Mucosa of descending colon (tissue), 3 donors: ENCODE measurements at regions not wholly inside any gene's neighbourhood (a gene's known extent, or its start where the extent isn't known, plus 50 kb on each side); places are given as distances from the start of the nearest gene placed in this dataset.

ENCODE experiments used
- ATAC-seq: fragments of 200-7000 bp; cut with Tn5 transposase; one replicate; pipeline ENCODE4 v1.9.1; 2020; ENCODE audit warnings: mild to moderate bottlenecking, moderate library complexity
- DNase-seq, 3 donors: peaks; one replicate each; pipeline ENCODE4 v3.0.0-alpha.2; 2020
- H3K36me3 ChIP-seq: fragments of 200-600 bp; one replicate; pipeline ENCODE4 v1.8.0; 2021; ENCODE audit warnings: low read depth, mild to moderate bottlenecking
- H3K4me1 ChIP-seq: fragments of 200-600 bp; one replicate; pipeline ENCODE4 v1.8.0; 2021; ENCODE audit warnings: low read depth, mild to moderate bottlenecking
- H3K4me3 ChIP-seq: fragments of 200-600 bp; one replicate; pipeline ENCODE4 v1.8.0; 2021; ENCODE audit warnings: mild to moderate bottlenecking
- H3K9me3 ChIP-seq: fragments of 200-600 bp; one replicate; pipeline ENCODE4 v1.8.0; 2021; ENCODE audit warnings: mild to moderate bottlenecking
- CTCF ChIP-seq: fragments of 200-600 bp; IDR thresholded peaks from one replicate; pipeline ENCODE4 v1.8.0; 2022; ENCODE audit warnings: antibody characterized with exemption, mild to moderate bottlenecking
- intact Hi-C, 2 donors: fragments of 100-400 bp; cut with DNase I in 1 of 2; cut with micrococcal nuclease in 1 of 2; formaldehyde crosslinking; loops; one replicate each; pipeline versions ENCODE4 v1.11.0 to v1.11.1; 2022; cut with DNase I, micrococcal nuclease
- donor health status: DM: no; HTN: no; CAD: no; lungs with moderate emphysema.
- donor health status: DM: no; HTN: no; CAD: no.
- donor health status: DM: no; HTN: yes; CAD: no.

GRCh38 chr6:43949551-43949991 lies 177.7 kb downstream of the MRPL14 start:
- Histone ChIP-seq H3K4me1 (no peaks in the 10 kb centered on the region), H3K9me3 (no peaks in the 10 kb centered on the region), H3K36me3 (no peaks in the 10 kb centered on the region), H3K4me3 (no peak overlapping the region)
- DNase-seq (no peak), ATAC-seq (no peak)
- no peak for TF ChIP-seq CTCF
- intact Hi-C loops = no loop called here

GRCh38 chr6:43948527-43949485 lies 178.4 kb downstream of the MRPL14 start:
- no peak for DNase-seq
- no peak for ATAC-seq
- H3K9me3 ChIP-seq = no peaks in the 10 kb centered on the region
- no peaks in the 10 kb centered on the region for H3K36me3 ChIP-seq
- no peaks in the 10 kb centered on the region for H3K4me1 ChIP-seq
- no peak for TF ChIP-seq CTCF
- no peak overlapping the region for H3K4me3 ChIP-seq
- intact Hi-C loops = no loop called here

- H3K9me3 ChIP-seq = no peaks in the 10 kb centered on the region
- H3K4me1 ChIP-seq = no peaks in the 10 kb centered on the region
- ATAC-seq = no peak
- no peak for DNase-seq
- H3K36me3 ChIP-seq = no peaks in the 10 kb centered on the region
- no peak for TF ChIP-seq CTCF
- intact Hi-C loops = no loop called here
- H3K4me3 ChIP-seq = no peak overlapping the region
These were observed 177.8 kb downstream of the VEGFA start for GRCh38 chr6:43947860-43948259.

- intact Hi-C loops = no loop called here
- H3K4me1 ChIP-seq = no peaks in the 10 kb centered on the region
- no peak for DNase-seq
- no peaks in the 10 kb centered on the region for H3K9me3 ChIP-seq
- ATAC-seq = no peak
- no peak overlapping the region for H3K4me3 ChIP-seq
- TF ChIP-seq CTCF = no peak
- no peaks in the 10 kb centered on the region for H3K36me3 ChIP-seq
These were observed 176.8 kb downstream of the VEGFA start for GRCh38 chr6:43946641-43947363.

- H3K9me3 ChIP-seq = no peaks in the 10 kb centered on the region
- intact Hi-C loops = no loop called here
- ATAC-seq = no peak
- no peak for TF ChIP-seq CTCF
- no peaks in the 10 kb centered on the region for H3K4me1 ChIP-seq
- no peak overlapping the region for H3K4me3 ChIP-seq
- H3K36me3 ChIP-seq = no peaks in the 10 kb centered on the region
- DNase-seq = no peak
These were observed 175.7 kb downstream of the VEGFA start for GRCh38 chr6:43945768-43946080.
